ENCODE measurements at regions not wholly inside any gene's neighbourhood (a gene's known extent, or its start where the extent isn't known, plus 50 kb on each side); places are given as distances from the start of the nearest gene placed in this dataset.

- Mint-ChIP-seq H3K36me3 (ENCODE audit: insufficient read depth) (no peaks in the 10 kb centered on the region), H3K4me1 (ENCODE audit: low read depth) (no peaks in the 10 kb centered on the region), H3K4me3 (no peak overlapping the region), H3K9me3 (peaks cover 5% of the 10 kb centered on the region), H3K27me3 (ENCODE audit: low read depth) (peaks cover 3% of the 10 kb centered on the region)
- ATAC-seq (no peak), DNase-seq (no peak)
Observed at GRCh38 chr7:131897016-131897789, 340.8 kb upstream of the PODXL start.

GRCh38 chr7:131896165-131896863, 339.9 kb upstream of the PODXL start:
- no peaks in the 10 kb centered on the region for H3K36me3 Mint-ChIP-seq (ENCODE audit: insufficient read depth)
- no peaks in the 10 kb centered on the region for H3K9me3 Mint-ChIP-seq
- no peaks in the 10 kb centered on the region for H3K4me1 Mint-ChIP-seq (ENCODE audit: low read depth)
- DNase-seq (no peak), ATAC-seq (no peak)
- H3K4me3 Mint-ChIP-seq: no peak overlapping the region
- H3K27me3 Mint-ChIP-seq (ENCODE audit: low read depth): peaks cover 3% of the 10 kb centered on the region

GRCh38 chr7:131895541-131896164, 339.2 kb upstream of the PODXL start:
- ATAC-seq: no peak

GRCh38 chr7:131893631-131894340, 337.4 kb upstream of the PODXL start:
- H3K4me3 Mint-ChIP-seq: no peak overlapping the region
- no peaks in the 10 kb centered on the region for H3K4me1 Mint-ChIP-seq (ENCODE audit: low read depth)
- no peaks in the 10 kb centered on the region for H3K9me3 Mint-ChIP-seq
- H3K36me3 Mint-ChIP-seq (ENCODE audit: insufficient read depth): no peaks in the 10 kb centered on the region
- DNase-seq (no peak), ATAC-seq (no peak)
- no peaks in the 10 kb centered on the region for H3K27me3 Mint-ChIP-seq (ENCODE audit: low read depth)

More at GRCh38 chr7:131895541-131896164, 339.2 kb upstream of the PODXL start:
- no peak for DNase-seq
- Mint-ChIP-seq H3K4me3 (no peak overlapping the region), H3K4me1 (ENCODE audit: low read depth) (no peaks in the 10 kb centered on the region), H3K27me3 (ENCODE audit: low read depth) (no peaks in the 10 kb centered on the region), H3K9me3 (no peaks in the 10 kb centered on the region), H3K36me3 (ENCODE audit: insufficient read depth) (no peaks in the 10 kb centered on the region)

GRCh38 chr7:131890176-131890575, 333.7 kb upstream of the PODXL start:
- no peak for DNase-seq
- Mint-ChIP-seq H3K4me1 (ENCODE audit: low read depth) (no peaks in the 10 kb centered on the region), H3K4me3 (no peak overlapping the region), H3K9me3 (peaks cover 17% of the 10 kb centered on the region), H3K36me3 (ENCODE audit: insufficient read depth) (no peaks in the 10 kb centered on the region), H3K27me3 (ENCODE audit: low read depth) (no peaks in the 10 kb centered on the region)
- ATAC-seq: no peak

- no peak for DNase-seq
- H3K36me3 Mint-ChIP-seq (ENCODE audit: insufficient read depth): no peaks in the 10 kb centered on the region
- no peaks in the 10 kb centered on the region for H3K27me3 Mint-ChIP-seq (ENCODE audit: low read depth)
- no peaks in the 10 kb centered on the region for H3K4me1 Mint-ChIP-seq (ENCODE audit: low read depth)
- H3K9me3 Mint-ChIP-seq: peaks cover 19% of the 10 kb centered on the region
- H3K4me3 Mint-ChIP-seq: no peak overlapping the region
- ATAC-seq: no peak
Observed at GRCh38 chr7:131889572-131890150, 333.2 kb upstream of the PODXL start.

- ATAC-seq: no peak
- no peak overlapping the region for H3K4me3 Mint-ChIP-seq
- DNase-seq: no peak
- H3K36me3 Mint-ChIP-seq (ENCODE audit: insufficient read depth): no peaks in the 10 kb centered on the region
- peaks cover 4% of the 10 kb centered on the region for H3K27me3 Mint-ChIP-seq (ENCODE audit: low read depth)
- no peaks in the 10 kb centered on the region for H3K4me1 Mint-ChIP-seq (ENCODE audit: low read depth)
- peaks cover 19% of the 10 kb centered on the region for H3K9me3 Mint-ChIP-seq
Observed at GRCh38 chr7:131883769-131884168, 327.3 kb upstream of the PODXL start.

- no peak for DNase-seq
- no peak for ATAC-seq
- Mint-ChIP-seq H3K36me3 (ENCODE audit: insufficient read depth) (no peaks in the 10 kb centered on the region), H3K27me3 (ENCODE audit: low read depth) (peaks cover 4% of the 10 kb centered on the region), H3K4me1 (ENCODE audit: low read depth) (no peaks in the 10 kb centered on the region), H3K9me3 (peaks cover 19% of the 10 kb centered on the region), H3K4me3 (no peak overlapping the region)
Observed at GRCh38 chr7:131883196-131883595, 326.8 kb upstream of the PODXL start.

- Mint-ChIP-seq H3K4me3 (no peak overlapping the region), H3K9me3 (peaks cover 19% of the 10 kb centered on the region), H3K27me3 (ENCODE audit: low read depth) (peaks cover 4% of the 10 kb centered on the region), H3K36me3 (ENCODE audit: insufficient read depth) (no peaks in the 10 kb centered on the region), H3K4me1 (ENCODE audit: low read depth) (no peaks in the 10 kb centered on the region)
- ATAC-seq (no peak), DNase-seq (no peak)
Observed at GRCh38 chr7:131882321-131882720, 325.9 kb upstream of the PODXL start.

- peaks cover under 1% of the 10 kb centered on the region for H3K9me3 Mint-ChIP-seq
Observed at GRCh38 chr7:131880078-131880477, 323.6 kb upstream of the PODXL start.

GRCh38 chr7:131879424-131879823, 323.0 kb upstream of the PODXL start:
- no peaks in the 10 kb centered on the region for H3K9me3 Mint-ChIP-seq
- H3K27me3 Mint-ChIP-seq (ENCODE audit: low read depth): peaks cover 4% of the 10 kb centered on the region
- DNase-seq: no peak
- no peak for ATAC-seq
- H3K36me3 Mint-ChIP-seq (ENCODE audit: insufficient read depth): no peaks in the 10 kb centered on the region
- H3K4me1 Mint-ChIP-seq (ENCODE audit: low read depth): no peaks in the 10 kb centered on the region
- no peak overlapping the region for H3K4me3 Mint-ChIP-seq

More at GRCh38 chr7:131880078-131880477, 323.6 kb upstream of the PODXL start:
- Mint-ChIP-seq H3K36me3 (ENCODE audit: insufficient read depth) (no peaks in the 10 kb centered on the region), H3K27me3 (ENCODE audit: low read depth) (peaks cover 4% of the 10 kb centered on the region), H3K4me1 (ENCODE audit: low read depth) (no peaks in the 10 kb centered on the region), H3K4me3 (no peak overlapping the region)
- DNase-seq (no peak), ATAC-seq (no peak)

GRCh38 chr7:131878777-131879176, 322.3 kb upstream of the PODXL start:
- Mint-ChIP-seq H3K36me3 (ENCODE audit: insufficient read depth) (no peaks in the 10 kb centered on the region), H3K4me1 (ENCODE audit: low read depth) (no peaks in the 10 kb centered on the region), H3K27me3 (ENCODE audit: low read depth) (peaks cover 4% of the 10 kb centered on the region), H3K9me3 (no peaks in the 10 kb centered on the region), H3K4me3 (no peak overlapping the region)
- DNase-seq (no peak), ATAC-seq (no peak)

GRCh38 chr7:131873581-131873980, 317.2 kb upstream of the PODXL start:
- ATAC-seq (no peak), DNase-seq (no peak)
- peaks cover 8% of the 10 kb centered on the region for H3K27me3 Mint-ChIP-seq (ENCODE audit: low read depth)
- H3K9me3 Mint-ChIP-seq: no peaks in the 10 kb centered on the region
- H3K36me3 Mint-ChIP-seq (ENCODE audit: insufficient read depth): no peaks in the 10 kb centered on the region
- no peak overlapping the region for H3K4me3 Mint-ChIP-seq
- no peaks in the 10 kb centered on the region for H3K4me1 Mint-ChIP-seq (ENCODE audit: low read depth)

- Mint-ChIP-seq H3K4me3 (no peak overlapping the region), H3K27me3 (ENCODE audit: low read depth) (peaks cover 8% of the 10 kb centered on the region), H3K9me3 (no peaks in the 10 kb centered on the region), H3K36me3 (ENCODE audit: insufficient read depth) (no peaks in the 10 kb centered on the region), H3K4me1 (ENCODE audit: low read depth) (no peaks in the 10 kb centered on the region)
- DNase-seq (no peak), ATAC-seq (no peak)
Observed at GRCh38 chr7:131869986-131870385, 313.6 kb upstream of the PODXL start.

All from activated T-cell treated with anti-CD3 and anti-CD28 coated beads, Interleukin-2, amount 50 U/mL, for 4 hours (primary cell).